Ureter (tissue), 1 donor: ENCODE measurements at regions not wholly inside any gene's neighbourhood (a gene's known extent, or its start where the extent isn't known, plus 50 kb on each side); places are given as distances from the start of the nearest gene placed in this dataset.

Experiments used
- DNase-seq: peaks from one replicate; pipeline ENCODE4 v3.0.0-alpha.2; 2020; ENCODE audit warnings: low spot score
- donor health status: DM: yes; HTN: yes; CAD: no.

DNA sequence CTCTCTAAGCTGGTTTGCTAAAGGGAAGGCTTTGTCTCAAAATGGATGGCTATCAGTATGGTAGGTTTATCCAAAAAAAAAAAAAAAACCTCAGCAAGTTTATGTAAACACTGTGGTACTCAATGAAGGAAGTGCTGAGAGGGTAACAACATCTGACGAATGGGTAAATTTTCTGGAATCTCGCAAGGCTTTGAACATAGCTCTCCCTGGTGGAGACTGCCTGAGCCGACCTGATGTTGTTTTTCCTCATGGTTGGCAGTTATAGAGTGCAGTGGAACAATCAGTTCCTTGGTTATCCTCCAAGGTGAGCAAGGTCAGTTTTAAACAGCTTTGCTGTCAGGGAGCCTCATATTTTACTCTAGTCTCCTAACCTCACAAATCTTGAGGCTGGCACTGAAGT is 94.6 kb downstream of the ZPLD1 start:
- DNase-seq: no peak

DNA sequence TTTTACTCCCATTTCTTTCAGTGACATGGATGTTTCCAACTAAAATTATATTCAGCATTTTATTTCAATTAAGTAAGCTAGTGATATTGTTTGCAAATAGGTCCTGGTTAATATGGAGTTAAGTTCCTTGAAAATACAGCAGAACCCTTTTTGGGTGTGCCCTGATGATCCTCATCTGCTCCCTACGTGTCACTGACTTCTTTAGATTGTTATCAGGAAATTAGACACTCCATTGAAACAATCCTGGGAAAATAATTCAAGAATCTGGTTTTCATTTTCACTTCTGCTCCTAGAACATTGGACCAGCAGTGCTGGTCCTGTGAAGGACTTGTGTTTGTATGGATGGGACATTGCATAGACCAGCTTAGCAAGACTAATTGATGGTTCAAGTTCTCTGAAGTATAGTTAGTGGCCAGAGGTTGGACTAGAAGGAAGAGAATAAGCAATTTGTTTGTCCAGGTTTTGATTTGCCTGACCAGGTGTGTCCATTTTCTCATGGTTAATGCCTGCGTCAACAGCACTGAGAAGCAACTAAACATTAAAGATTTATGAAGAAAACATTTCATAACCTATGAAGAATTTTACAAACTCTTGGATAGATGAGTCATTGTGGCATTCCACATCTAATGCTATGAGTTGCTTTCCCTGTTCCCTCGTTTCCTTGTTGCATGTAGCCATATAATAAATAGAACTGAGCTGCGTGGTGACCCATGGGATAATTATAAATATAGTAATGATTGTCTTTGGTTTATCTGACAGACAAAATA is 95.8 kb downstream of the ZPLD1 start:
- no peak for DNase-seq

DNA sequence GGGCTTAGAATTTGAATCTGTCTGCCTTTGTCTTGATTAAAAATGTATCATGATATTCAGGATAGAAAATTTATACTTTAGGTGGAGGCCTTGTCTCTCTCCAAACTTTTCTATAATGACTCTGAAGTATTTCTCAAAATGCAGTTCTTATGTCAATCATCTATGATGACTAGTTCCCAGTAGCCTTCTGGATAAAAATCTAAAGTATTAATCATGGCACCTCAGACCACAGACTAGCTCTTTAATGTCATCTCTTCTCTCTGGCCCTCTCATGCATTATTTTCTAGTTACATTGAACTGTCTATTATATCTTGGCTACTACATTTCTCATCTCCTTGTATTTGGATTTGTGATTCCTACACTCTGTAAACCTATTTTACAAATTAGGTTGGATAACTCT is 96.9 kb downstream of the ZPLD1 start:
- no peak for DNase-seq

DNA sequence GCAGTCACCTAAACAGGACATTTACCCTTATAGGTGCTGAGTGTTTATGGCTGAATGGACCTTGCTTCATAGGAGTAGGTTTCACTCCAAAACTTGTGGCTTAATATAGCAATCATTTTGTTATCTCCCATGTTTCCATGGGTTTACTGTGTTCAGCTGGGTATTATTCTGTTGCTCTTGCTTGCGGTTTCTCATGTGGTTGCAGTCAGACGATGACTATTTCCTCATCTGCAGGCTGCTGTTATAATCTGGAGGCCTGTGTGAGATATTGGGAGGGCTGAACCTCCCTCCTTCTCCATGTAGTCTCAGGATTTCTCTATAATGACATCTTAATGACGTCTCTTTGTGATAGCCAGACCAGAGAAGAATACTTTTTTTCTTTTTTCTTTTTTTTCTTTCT is 98.1 kb downstream of the ZPLD1 start:
- DNase-seq: no peak

DNA sequence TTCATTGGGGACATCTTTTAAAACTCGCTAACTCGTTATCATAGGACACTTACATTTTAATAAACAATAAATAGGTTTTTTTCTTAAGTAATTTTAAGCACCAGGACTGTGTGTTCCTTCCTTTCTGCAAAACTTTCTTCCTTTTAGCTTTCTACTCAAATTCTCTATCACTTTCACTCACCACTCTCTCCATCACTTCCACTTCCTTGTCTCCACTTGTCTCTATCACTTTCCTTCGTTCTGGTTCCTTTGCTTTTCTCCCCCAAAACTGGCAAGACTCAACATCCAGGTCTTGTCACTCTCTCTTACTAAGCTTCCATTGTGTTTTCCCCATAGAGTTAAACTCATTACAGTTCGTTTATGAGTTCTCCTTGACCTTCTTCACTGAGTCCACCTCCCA is 99.0 kb downstream of the ZPLD1 start:
- no peak for DNase-seq

DNA sequence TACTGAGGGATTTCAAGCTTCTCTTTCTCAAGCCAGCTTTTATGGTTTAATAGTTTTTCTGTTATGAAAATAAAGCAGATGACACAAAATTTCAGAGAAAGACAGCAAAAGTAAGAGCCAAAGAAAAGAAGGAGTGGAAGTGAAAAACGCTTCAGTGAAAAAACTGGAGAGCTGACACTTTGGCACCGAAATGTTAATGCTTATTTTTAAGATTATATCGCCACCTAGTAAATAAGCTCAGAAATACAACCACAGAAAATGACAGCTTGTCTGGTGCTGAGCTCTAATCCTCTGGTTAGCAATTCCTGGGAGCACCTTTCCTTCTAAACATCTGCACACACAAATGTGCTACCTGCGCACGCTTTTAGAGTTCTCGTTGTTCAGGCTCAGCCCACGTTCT is 101.6 kb downstream of the ZPLD1 start:
- DNase-seq: no peak

DNA sequence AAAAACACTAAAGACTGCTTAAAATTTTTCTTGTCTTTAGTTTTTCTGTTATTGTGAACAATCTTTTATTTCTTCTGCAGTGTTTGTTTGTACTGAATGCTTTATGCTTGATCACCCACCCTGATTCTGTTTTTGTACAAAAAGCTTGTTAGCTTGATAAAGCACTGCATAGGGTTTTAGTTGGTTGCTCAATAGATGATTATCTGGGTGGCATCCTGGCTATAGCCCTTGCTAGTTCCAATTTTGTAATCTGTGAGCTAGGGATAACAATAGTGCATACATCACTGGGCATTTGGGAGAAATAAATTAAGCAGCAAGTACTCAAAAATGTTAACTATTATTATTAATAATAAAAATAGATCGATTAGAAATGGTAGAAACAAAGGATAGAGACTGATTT is 102.3 kb downstream of the ZPLD1 start:
- no peak for DNase-seq

DNA sequence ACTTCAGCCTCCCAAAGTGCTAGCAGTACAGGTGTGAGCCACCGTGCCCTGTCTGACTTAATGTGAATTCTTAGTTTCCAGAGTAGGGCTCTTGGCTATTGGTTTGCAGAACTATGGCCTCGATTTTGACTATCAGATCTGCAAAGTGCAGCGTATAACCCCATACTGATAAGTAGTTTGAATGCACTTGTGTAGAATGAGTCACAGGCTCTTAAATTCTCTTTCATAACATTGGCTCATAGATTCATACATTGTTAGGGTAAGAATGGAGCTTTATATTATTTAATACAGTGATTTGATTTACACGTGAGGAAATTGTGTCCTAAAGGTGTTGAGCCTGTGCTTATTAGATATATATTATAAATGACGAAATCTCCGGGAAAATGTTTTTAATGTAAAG is 109.9 kb downstream of the ZPLD1 start:
- DNase-seq: no peak

DNA sequence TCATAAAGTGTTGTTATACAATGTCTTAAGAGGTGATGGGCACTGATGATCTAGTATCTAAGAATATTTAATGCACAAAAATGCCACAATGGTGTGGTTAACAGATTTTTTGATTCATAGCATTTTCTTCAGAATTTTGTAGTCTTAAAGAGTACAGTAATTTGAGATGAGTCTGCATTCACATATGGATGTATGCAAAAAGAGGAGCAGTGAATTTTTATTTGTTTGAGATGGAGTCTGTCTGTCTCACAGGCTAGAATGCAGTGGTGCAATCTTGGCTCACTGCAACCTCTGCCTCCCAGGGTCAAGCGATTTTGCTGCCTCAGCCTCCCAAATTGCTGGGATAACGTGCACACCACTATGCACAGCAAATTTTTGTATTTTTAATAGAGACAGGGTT is 110.5 kb downstream of the ZPLD1 start:
- DNase-seq: no peak

DNA sequence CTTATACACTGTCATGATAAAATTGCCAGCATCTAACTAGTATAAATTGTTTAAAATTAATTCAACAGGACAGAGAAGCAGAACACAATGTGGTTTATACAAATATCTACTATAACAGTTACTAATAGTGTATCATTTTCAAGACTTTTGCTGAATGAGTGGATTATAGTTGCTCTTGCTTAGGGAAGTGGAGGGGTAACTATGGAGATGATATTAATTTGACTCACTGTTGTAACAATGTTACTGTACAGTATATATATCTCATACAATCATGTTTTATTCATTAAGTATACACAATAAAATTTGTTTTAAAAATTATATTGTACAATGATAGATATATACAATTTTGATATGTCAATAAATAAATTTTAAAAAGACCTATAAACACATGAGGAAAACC is 119.1 kb downstream of the ZPLD1 start:
- DNase-seq: no peak

DNA sequence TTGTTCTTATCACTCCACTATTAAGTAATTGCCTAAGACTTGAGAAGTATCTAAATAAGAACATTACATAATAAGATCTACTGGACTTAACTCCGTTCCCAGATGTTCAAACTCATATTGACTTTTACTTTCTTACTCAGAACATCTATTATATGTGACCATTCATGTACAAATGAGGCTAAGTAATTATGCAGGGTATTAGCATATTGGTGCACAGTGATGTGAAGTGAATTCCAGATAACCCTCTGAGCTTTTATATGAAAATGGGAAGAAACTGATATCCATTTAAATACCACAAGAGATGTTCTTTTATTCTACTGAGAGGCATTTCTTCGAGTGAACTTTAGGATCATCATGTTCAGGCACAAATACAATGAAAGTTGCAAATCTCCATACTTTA is 135.7 kb downstream of the ZPLD1 start:
- no peak for DNase-seq

DNA sequence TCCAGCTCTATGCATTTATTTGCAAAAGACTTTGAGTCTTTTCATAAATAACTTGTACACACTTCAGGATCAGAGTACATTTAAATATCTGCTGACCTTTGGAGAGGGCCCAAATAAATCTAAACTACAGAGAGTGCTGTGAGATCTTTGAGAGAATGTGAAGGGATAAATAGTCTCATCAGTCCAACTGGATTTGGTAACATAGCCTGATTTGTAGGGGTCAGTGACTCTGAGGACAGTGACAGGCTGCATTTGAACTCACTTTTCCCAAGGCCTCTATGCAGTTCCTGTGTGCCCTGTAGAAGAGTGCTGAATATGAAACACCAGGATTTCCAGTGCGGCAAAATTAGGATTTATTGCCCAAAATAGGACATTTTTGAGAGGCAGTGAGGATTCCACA is 136.2 kb downstream of the ZPLD1 start:
- no peak for DNase-seq

DNA sequence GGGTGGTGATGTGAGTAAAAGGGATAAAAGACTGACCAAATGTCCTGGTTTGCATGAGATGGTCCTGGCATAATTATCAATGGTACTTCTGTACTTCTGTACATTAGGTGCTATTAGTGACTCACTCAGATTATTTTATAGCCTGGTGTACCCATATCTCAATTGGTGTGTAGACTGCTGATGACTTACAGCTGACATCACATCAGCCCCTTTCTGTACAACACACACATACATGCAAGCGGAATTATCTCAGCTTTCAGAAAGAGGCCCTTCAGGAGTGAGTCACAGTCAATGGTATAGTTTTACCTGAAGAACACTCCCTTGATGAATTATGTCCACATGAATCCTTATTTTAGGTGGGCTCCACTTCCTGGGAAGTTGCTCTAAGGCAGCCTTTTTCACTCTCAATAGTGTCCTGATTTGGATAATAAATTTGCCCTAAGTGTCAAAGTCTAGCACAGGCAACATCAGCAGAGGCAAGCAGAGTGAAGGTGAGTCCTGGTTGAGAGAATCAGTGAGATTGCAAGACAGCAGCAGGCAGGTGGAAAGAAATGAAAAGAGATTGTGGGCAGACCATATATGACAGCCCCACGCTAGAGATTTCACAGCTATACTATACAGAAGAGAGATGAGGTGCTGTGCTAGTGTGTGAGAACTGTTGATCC is 137.0 kb downstream of the ZPLD1 start:
- DNase-seq: no peak

DNA sequence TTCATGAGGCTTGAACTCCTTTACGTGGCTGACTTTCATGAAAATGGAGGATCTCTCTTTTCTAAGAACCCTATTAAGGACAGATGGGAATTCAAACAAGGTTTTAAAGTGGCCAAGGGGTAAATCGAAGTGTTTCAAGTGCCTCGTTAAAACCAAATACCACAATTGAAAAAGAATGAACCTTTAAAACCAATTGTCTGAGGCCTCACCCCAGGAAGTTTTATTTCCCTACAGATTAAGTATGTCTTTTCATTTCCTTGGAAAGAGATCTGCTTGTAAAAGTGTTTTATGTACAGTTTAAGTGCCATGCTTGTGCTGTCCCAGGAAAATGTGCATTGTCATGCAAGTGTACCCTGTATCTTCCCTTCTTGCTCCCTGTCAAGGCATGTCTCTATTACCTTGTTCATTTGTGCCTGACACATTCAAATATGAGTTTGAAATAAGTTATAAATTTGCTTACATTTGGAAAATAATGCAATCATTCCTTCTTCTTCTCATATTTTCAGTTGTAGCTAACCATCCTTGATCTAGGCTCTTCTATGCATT is 138.7 kb downstream of the ZPLD1 start:
- no peak for DNase-seq

DNA sequence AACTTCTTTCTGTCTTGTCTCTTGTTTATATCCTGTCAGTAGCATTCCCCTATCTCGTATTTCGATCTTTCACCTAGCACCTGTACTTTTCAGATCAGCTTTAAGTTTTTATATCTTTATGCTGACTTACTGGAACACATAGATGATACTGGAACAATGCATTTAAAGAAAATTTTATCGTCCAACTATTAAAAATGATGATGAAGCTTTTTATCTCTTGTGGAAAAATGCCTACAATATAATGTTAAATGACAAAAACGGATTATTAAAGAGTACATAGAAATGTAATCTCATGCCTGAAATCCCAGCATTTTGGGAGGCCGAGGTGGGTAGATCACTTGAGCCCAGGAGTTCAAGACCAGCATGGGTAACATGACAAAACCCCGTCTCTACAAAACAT is 139.5 kb downstream of the ZPLD1 start:
- no peak for DNase-seq

DNA sequence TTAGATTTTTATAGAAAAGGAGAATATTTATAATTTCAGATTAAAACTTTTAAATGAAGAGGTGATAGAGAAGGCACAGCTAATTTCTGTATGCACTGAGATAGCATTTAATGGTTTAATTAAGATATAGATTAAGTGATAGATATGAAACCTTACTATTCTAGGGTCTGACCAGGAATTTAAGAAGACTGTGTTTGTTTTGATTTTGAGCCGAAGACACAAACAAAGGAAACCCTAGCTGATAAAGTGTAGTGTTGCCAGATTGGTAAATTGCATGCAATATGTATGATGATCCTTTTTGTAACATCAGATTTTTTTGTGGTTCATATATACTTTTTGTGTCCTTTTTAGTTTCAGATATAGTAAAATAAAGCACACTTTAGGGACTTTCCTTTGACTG is 141.8 kb downstream of the ZPLD1 start:
- no peak for DNase-seq

DNA sequence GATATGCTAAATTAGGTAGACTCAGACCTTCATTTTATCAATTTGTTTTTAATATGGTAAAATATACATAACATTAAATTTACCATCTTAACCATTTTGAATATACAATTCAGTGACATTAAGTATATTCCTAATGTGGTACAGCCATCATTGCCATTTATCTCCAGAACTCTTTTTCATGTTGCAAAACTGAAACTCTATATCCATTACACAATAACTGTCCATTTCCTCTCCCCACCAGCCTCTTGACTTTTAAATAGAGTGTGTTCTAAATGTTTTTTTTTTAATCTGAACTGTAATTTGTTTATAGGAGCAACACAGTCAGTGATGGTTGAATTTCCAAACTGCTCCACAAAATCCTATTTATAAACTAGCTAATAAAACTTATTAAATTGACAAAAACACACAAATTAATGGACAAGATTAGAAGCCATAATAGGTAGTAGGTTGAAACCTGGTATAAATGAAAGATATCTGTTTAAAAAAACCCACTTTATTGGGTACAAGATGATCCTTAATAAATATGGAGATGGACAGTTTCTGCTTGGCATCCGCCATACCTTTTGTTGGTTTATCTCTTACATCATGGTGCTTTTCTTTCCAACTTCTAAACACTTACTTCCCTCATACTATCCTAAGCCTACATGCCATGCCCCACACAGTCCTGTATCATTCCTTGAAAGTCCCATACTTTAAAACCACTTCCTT is 142.4 kb downstream of the ZPLD1 start:
- DNase-seq: no peak

DNA sequence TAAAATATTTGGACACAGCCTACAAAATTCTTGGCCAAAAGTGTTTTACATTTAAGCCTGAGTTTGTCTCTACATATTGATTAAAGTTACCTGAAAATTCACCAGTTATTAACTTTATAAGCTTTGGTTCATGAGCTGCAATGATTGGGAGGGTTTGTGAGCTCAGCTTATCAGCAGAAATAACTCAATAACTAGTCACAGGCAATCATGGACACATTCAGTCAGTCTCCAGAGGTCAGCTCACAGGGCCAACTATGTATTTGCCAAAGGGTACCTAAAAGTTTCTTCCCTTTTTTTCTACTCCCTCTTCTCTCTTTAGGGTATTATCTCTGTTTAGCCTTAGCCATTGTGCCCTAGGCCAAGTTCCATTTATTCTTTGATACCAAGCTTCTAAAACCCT is 145.9 kb downstream of the ZPLD1 start:
- DNase-seq: no peak

DNA sequence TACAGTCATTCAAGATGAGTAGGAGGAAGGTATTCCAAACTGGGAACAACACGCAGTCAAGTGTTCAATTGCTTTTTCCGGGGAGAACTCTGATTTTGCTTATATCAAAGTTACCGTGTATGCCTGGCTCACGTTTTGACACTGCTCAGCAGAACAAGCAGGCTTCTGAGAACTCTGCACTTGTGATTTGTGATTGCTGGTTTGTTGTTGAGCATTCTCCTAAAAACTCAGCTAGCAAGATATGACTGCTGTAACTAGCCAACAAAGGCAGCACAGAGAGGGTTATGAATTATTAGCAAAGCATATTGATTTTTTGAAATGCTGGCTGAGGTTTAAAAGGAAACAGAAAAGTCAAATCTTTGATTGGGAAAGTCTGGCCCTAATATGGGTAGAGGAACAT is 151.7 kb downstream of the ZPLD1 start:
- DNase-seq: no peak

DNA sequence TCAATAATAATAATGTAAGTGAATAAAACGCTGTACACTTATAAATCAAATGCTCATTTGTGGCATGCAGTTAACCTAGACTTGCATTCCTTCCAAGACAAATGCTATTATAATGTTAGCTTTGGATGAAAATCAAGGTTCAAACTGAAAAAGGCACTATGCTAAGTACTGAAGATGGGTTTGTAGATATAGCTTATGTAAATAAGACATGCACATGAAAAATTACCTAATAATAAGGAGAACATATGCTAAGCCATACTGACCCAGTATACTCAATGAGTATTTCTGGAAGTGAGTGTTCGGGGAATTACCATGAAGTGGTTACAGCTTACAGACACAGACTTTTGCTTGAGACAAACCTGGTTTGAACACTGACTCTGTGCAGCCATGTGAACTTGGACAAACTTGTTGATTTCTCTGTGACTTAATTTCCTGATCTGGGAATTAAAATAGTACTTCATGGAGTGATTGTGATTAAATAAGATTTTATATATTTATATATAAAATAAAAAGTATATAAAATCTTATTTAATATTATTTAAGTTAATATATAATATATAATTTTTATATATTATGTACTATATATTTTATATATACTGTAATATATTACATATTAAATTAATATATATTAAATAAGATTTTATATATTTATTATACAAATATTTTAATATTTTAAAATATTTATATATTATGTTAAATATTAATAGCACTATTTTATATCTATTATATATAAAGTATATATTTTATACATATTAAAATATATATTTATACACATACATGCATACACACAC is 159.2 kb downstream of the ZPLD1 start:
- no peak for DNase-seq

DNA sequence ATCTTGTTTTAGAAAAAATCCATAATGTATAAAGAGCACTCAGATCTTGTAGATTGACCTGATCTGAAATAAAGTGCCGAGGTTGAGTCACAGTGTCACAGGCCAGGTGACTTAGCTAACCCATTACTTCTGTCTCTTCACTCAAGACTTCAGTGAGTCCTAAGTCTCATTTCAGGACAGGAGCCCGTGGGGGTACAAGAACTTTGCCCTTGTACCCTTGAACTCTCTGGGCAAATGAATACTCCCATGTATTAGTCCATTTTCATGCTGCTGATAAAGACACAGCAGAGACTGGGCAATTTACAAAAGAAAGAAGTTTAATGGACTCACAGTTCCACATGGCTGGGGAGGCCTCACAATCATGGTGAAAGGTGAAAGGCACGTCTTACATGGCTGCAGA is 160.2 kb downstream of the ZPLD1 start:
- DNase-seq: no peak
